ENCODE measurements at regions not wholly inside any gene's neighbourhood (a gene's known extent, or its start where the extent isn't known, plus 50 kb on each side); places are given as distances from the start of the nearest gene placed in this dataset.

DNA sequence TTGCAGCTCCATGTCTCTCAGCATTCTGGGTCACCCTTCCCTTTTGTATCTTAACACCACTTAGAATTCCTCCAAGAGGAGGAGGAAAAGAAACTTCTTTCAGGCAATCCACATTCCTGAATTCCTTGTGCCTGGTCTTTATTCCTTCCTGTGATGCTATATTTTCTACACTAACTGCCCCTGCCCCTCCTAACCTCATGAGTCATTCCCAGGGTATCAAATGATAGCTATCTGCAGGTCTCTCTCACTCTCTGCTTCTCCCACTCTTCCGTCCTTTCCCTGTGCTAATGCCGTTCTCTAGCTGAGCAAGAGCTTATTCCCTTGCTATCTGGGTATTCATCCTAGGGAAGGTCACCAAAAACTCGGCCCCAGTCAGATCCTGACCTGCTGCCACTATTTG lies 395.0 kb upstream of the TCF4 start (continued):
- TF ChIP-seq, protein P1, sequence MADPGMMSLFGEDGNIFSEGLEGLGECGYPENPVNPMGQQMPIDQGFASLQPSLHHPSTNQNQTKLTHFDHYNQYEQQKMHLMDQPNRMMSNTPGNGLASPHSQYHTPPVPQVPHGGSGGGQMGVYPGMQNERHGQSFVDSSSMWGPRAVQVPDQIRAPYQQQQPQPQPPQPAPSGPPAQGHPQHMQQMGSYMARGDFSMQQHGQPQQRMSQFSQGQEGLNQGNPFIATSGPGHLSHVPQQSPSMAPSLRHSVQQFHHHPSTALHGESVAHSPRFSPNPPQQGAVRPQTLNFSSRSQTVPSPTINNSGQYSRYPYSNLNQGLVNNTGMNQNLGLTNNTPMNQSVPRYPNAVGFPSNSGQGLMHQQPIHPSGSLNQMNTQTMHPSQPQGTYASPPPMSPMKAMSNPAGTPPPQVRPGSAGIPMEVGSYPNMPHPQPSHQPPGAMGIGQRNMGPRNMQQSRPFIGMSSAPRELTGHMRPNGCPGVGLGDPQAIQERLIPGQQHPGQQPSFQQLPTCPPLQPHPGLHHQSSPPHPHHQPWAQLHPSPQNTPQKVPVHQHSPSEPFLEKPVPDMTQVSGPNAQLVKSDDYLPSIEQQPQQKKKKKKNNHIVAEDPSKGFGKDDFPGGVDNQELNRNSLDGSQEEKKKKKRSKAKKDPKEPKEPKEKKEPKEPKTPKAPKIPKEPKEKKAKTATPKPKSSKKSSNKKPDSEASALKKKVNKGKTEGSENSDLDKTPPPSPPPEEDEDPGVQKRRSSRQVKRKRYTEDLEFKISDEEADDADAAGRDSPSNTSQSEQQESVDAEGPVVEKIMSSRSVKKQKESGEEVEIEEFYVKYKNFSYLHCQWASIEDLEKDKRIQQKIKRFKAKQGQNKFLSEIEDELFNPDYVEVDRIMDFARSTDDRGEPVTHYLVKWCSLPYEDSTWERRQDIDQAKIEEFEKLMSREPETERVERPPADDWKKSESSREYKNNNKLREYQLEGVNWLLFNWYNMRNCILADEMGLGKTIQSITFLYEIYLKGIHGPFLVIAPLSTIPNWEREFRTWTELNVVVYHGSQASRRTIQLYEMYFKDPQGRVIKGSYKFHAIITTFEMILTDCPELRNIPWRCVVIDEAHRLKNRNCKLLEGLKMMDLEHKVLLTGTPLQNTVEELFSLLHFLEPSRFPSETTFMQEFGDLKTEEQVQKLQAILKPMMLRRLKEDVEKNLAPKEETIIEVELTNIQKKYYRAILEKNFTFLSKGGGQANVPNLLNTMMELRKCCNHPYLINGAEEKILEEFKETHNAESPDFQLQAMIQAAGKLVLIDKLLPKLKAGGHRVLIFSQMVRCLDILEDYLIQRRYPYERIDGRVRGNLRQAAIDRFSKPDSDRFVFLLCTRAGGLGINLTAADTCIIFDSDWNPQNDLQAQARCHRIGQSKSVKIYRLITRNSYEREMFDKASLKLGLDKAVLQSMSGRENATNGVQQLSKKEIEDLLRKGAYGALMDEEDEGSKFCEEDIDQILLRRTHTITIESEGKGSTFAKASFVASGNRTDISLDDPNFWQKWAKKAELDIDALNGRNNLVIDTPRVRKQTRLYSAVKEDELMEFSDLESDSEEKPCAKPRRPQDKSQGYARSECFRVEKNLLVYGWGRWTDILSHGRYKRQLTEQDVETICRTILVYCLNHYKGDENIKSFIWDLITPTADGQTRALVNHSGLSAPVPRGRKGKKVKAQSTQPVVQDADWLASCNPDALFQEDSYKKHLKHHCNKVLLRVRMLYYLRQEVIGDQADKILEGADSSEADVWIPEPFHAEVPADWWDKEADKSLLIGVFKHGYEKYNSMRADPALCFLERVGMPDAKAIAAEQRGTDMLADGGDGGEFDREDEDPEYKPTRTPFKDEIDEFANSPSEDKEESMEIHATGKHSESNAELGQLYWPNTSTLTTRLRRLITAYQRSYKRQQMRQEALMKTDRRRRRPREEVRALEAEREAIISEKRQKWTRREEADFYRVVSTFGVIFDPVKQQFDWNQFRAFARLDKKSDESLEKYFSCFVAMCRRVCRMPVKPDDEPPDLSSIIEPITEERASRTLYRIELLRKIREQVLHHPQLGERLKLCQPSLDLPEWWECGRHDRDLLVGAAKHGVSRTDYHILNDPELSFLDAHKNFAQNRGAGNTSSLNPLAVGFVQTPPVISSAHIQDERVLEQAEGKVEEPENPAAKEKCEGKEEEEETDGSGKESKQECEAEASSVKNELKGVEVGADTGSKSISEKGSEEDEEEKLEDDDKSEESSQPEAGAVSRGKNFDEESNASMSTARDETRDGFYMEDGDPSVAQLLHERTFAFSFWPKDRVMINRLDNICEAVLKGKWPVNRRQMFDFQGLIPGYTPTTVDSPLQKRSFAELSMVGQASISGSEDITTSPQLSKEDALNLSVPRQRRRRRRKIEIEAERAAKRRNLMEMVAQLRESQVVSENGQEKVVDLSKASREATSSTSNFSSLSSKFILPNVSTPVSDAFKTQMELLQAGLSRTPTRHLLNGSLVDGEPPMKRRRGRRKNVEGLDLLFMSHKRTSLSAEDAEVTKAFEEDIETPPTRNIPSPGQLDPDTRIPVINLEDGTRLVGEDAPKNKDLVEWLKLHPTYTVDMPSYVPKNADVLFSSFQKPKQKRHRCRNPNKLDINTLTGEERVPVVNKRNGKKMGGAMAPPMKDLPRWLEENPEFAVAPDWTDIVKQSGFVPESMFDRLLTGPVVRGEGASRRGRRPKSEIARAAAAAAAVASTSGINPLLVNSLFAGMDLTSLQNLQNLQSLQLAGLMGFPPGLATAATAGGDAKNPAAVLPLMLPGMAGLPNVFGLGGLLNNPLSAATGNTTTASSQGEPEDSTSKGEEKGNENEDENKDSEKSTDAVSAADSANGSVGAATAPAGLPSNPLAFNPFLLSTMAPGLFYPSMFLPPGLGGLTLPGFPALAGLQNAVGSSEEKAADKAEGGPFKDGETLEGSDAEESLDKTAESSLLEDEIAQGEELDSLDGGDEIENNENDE (IDR thresholded peaks at IDR 0.05; ENCODE audit: insufficient replicate concordance, low read length), result no peak
- TF ChIP-seq EGR1 (IDR thresholded peaks at IDR 0.05; ENCODE audit: borderline replicate concordance, low read depth, low read length), result no peak
- TF ChIP-seq CREB1 (IDR thresholded peaks at IDR 0.05), result no peak
- peak; percentile 81 for TF ChIP-seq SP1 (IDR thresholded peaks at IDR 0.05; ENCODE audit: low read depth, low read length)
- TF ChIP-seq HDAC6 (IDR thresholded peaks at IDR 0.05; ENCODE audit: low read depth, low read length), result no peak
- no peak for TF ChIP-seq RFX5 (IDR thresholded peaks at IDR 0.05; ENCODE audit: borderline replicate concordance, low read depth, low read length)
- TF ChIP-seq JUND (IDR thresholded peaks at IDR 0.05; ENCODE audit: low read length), result peak; percentile 84; the same call in 1 of the 2 replicates
- TF ChIP-seq, protein P2, sequence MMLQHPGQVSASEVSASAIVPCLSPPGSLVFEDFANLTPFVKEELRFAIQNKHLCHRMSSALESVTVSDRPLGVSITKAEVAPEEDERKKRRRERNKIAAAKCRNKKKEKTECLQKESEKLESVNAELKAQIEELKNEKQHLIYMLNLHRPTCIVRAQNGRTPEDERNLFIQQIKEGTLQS (IDR thresholded peaks at IDR 0.05; ENCODE audit: insufficient read depth, low read depth, low read length), result no peak
- 0 out of 2 replicates have a peak, but pooled peaks have one; percentile 22 for TF ChIP-seq JUN (IDR thresholded peaks at IDR 0.05; ENCODE audit: low read depth, low read length)
- peak; percentile 67; the same call in 1 of the 2 replicates for TF ChIP-seq TEAD4 (IDR thresholded peaks at IDR 0.05; ENCODE audit: low read depth, low read length)
- no peak for TF ChIP-seq CTBP2 (IDR thresholded peaks at IDR 0.05; ENCODE audit: borderline replicate concordance, insufficient read depth, insufficient read length, low read length)
- TF ChIP-seq SIX5 (IDR thresholded peaks at IDR 0.05; ENCODE audit: low read depth, low read length), result no peak

Measured in H1 (cell line).